AG04450 (cell line): ENCODE measurements at regions not wholly inside any gene's neighbourhood (a gene's known extent, or its start where the extent isn't known, plus 50 kb on each side); places are given as distances from the start of the nearest gene placed in this dataset.
A peak's percentile ranks its signal among the peaks of the same experiment; 100 is the strongest.
"Not testable (repeated sequence)": the region's sequence is repeated elsewhere in the genome, so short reads cannot be mapped to it uniquely, and the experiment has no call there.

ENCODE experiments used
- CTCF ChIA-PET: fragments of 300-600, 350-600 bp; formaldehyde crosslinking; extraction: SDS; loops from one replicate; lab custom pipeline; 2022; ENCODE audit warnings: antibody characterized with exemption, inconsistent platforms; lab: Charles Lee
- POLR2A ChIA-PET: fragments of 350-600 bp; formaldehyde crosslinking; extraction: SDS; loops from one replicate; lab custom pipeline; 2021; ENCODE audit warnings: antibody characterized with exemption, inconsistent platforms; lab: Yijun Ruan, JAX
- DNase-seq: peaks from one replicate; pipeline ENCODE4 v3.0.0-alpha.2; 2011; ENCODE audit warnings: low read depth, low spot score
- H3K27ac ChIP-seq: one replicate; pipeline ENCODE4 v1.5.1; 2012; ENCODE audit warnings: low read depth, low read length, control low read depth
- H3K27me3 ChIP-seq: one replicate; pipeline ENCODE4 v1.6.0; 2012; ENCODE audit warnings: low read length; ENCODE audit not compliant: control insufficient read depth, insufficient read depth
- H3K4me3 ChIP-seq: 2 replicates; pipeline ENCODE4 v1.5.1; 2011; ENCODE audit warnings: mild to moderate bottlenecking, low read depth, low read length, control low read depth
- H3K9me3 ChIP-seq: 2 replicates; pipeline ENCODE4 v1.5.1; 2012; ENCODE audit warnings: low read length; ENCODE audit not compliant: control insufficient read depth, insufficient read depth
- TF ChIP-seq, protein P1 (sequence below): IDR thresholded peaks from 2 replicates; pipeline ENCODE4 v1.5.1; 2011; ENCODE audit warnings: low read depth, low read length, control low read depth, inconsistent platforms

- H3K4me3 ChIP-seq = no peak overlapping the region
- H3K9me3 ChIP-seq = no peaks in the 10 kb centered on the region
- TF ChIP-seq, protein P1, sequence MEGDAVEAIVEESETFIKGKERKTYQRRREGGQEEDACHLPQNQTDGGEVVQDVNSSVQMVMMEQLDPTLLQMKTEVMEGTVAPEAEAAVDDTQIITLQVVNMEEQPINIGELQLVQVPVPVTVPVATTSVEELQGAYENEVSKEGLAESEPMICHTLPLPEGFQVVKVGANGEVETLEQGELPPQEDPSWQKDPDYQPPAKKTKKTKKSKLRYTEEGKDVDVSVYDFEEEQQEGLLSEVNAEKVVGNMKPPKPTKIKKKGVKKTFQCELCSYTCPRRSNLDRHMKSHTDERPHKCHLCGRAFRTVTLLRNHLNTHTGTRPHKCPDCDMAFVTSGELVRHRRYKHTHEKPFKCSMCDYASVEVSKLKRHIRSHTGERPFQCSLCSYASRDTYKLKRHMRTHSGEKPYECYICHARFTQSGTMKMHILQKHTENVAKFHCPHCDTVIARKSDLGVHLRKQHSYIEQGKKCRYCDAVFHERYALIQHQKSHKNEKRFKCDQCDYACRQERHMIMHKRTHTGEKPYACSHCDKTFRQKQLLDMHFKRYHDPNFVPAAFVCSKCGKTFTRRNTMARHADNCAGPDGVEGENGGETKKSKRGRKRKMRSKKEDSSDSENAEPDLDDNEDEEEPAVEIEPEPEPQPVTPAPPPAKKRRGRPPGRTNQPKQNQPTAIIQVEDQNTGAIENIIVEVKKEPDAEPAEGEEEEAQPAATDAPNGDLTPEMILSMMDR = no peak
- no peak for DNase-seq
- ChIA-PET CTCF (interaction anchor here (0.6 to 1.6 kb wide), 5 partner anchors 9 to 167 kb away, joined by 3 to 5 read pairs (median 3); no protein-coding TSS in a partner anchor), POLR2A (no interaction called here)
- H3K27ac ChIP-seq = peak overlapping the region; percentile 97
- no peaks in the 10 kb centered on the region for H3K27me3 ChIP-seq
These were observed 86.7 kb downstream of the ACAA2 start for GRCh38 chr18:49726675-49726963.

GRCh38 chr18:49725809-49726674, 87.3 kb downstream of the ACAA2 start:
- Histone ChIP-seq H3K27me3 (no peaks in the 10 kb centered on the region), H3K4me3 (no peak overlapping the region), H3K9me3 (no peaks in the 10 kb centered on the region), H3K27ac (peak overlapping the region; percentile 97)
- DNase-seq = peak; percentile 94
- POLR2A ChIA-PET = no interaction called here
- CTCF ChIA-PET = interaction anchor here (0.7 to 1.1 kb wide), 4 partner anchors 10 to 134 kb away, joined by 3 read pairs; no protein-coding TSS in a partner anchor
- TF ChIP-seq, protein P1 = peak; percentile 47

GRCh38 chr18:49723648-49724180, 89.6 kb downstream of the ACAA2 start:
- ChIA-PET POLR2A (interaction anchor here (0.7 to 1.0 kb wide), 2 partner anchors 32 to 90 kb away, joined by 3 read pairs; no protein-coding TSS in a partner anchor), CTCF (interaction anchor here (0.6 kb wide), 1 partner anchor 291 kb away, joined by 3 read pairs; no protein-coding TSS in a partner anchor)
- Histone ChIP-seq H3K27ac (no peak overlapping the region), H3K27me3 (no peaks in the 10 kb centered on the region), H3K4me3 (no peak overlapping the region), H3K9me3 (no peaks in the 10 kb centered on the region)
- DNase-seq = no peak
- TF ChIP-seq, protein P1 = no peak

DNA sequence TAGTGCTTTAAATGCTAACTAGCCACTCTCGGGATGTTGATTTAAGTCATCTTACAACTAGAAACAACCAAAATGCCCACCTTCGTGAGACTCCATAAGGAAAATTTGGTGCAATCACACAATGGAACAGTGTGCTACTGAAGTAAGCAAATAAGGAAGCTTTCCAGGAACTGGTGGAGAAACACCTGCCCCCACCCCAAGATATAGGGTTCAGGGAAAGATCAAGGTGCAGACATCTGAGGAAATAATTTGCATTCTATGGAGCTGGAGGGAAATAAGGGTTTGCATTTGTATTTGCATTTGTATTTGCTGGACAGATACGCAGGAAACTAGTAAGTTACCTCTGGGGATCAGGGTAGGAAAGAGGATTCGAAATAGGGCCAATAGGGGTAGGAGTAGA, 90.9 kb downstream of the ACAA2 start:
- no peak for DNase-seq
- Histone ChIP-seq H3K27ac (no peak overlapping the region), H3K4me3 (no peak overlapping the region), H3K9me3 (no peaks in the 10 kb centered on the region), H3K27me3 (peaks cover 2% of the 10 kb centered on the region)
- ChIA-PET CTCF (no interaction called here), POLR2A (no interaction called here)
- TF ChIP-seq, protein P1 = no peak

DNA sequence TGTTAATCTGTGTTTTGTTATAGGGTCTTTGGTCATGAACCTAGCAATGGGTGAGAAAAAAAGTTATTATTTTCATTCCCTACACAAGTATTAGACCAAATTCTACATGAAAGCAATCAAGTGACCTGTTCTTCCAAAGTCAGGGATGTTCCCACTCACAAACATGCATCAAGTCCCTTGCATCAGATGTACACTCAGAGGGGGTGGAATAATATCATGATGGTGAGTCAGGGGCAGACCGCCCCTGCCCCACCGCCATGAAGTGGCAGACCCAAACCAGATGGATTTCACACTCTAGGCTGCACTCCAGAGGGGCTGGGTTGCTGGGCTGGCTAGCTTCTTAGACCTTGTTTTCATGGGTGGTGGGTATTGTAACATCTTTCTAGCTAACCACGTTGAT, 91.4 kb downstream of the ACAA2 start:
- H3K27me3 ChIP-seq = peaks cover 2% of the 10 kb centered on the region
- no peak overlapping the region for H3K27ac ChIP-seq
- ChIA-PET CTCF (no interaction called here), POLR2A (no interaction called here)
- H3K4me3 ChIP-seq = no peak overlapping the region
- H3K9me3 ChIP-seq = no peaks in the 10 kb centered on the region
- TF ChIP-seq, protein P1 = no peak
- no peak for DNase-seq

GRCh38 chr18:49720944-49721343, 92.4 kb downstream of the ACAA2 start:
- H3K27ac ChIP-seq, H3K27me3 ChIP-seq, H3K4me3 ChIP-seq, H3K9me3 ChIP-seq, POLR2A ChIA-PET, DNase-seq, CTCF ChIA-PET: not testable (repeated sequence)
